Breast epithelium (tissue), 3 donors: ENCODE measurements at regions not wholly inside any gene's neighbourhood (a gene's known extent, or its start where the extent isn't known, plus 50 kb on each side); places are given as distances from the start of the nearest gene placed in this dataset.

Experiments
- CTCF ChIP-seq, 3 donors: fragments of 450-650 bp; IDR thresholded peaks; one replicate each; pipeline ENCODE4 v1.5.1; 2016 to 2017; ENCODE audit warnings: antibody characterized with exemption in 3 of 3, mild to moderate bottlenecking in 3 of 3, moderate library complexity in 3 of 3
- POLR2A ChIP-seq: fragments of 450-650 bp; IDR thresholded peaks from one replicate; pipeline ENCODE4 v1.6.1; 2016; ENCODE audit warnings: antibody characterized with exemption, mild to moderate bottlenecking, moderate library complexity

GRCh38 chr1:208684192-208684591 lies 440.0 kb upstream of the PLXNA2 start:
- TF ChIP-seq POLR2A (no peak), CTCF (IDR thresholded peaks at IDR 0.05) (no peak)
